Mesendoderm (in vitro differentiated cells): ENCODE measurements at regions not wholly inside any gene's neighbourhood (a gene's known extent, or its start where the extent isn't known, plus 50 kb on each side); places are given as distances from the start of the nearest gene placed in this dataset.

Source experiments
- DNase-seq: peaks from one replicate; pipeline ENCODE4 v3.0.0; 2013
- H2AK5ac ChIP-seq: 2 replicates; pipeline ENCODE4 v1.6.1; 2013; ENCODE audit warnings: low read length, inconsistent platforms
- H2BK120ac ChIP-seq: 2 replicates; pipeline ENCODE4 v1.6.1; 2013; ENCODE audit warnings: low read depth, mild to moderate bottlenecking, low read length, moderate library complexity, mixed read lengths
- H2BK15ac ChIP-seq: replicated peaks from 2 replicates; pipeline ENCODE4 v1.6.1; 2013; ENCODE audit warnings: low read depth, mild to moderate bottlenecking, moderate library complexity
- H2BK5ac ChIP-seq: 2 replicates; pipeline ENCODE4 v1.6.1; 2013; ENCODE audit warnings: low read length, inconsistent platforms
- H3K18ac ChIP-seq: 2 replicates; pipeline ENCODE4 v1.6.1; 2013; ENCODE audit warnings: mild to moderate bottlenecking, low read length, mixed read lengths
- H3K23ac ChIP-seq: one replicate; pipeline ENCODE4 v1.6.1; 2013; ENCODE audit warnings: low read length
- H3K27ac ChIP-seq: 2 replicates; pipeline ENCODE4 v1.5.1; 2013; ENCODE audit warnings: low read depth, mild to moderate bottlenecking, inconsistent platforms, low read length, moderate library complexity
- H3K27me3 ChIP-seq: 2 replicates; pipeline ENCODE4 v1.6.1; 2013; ENCODE audit warnings: low read length, control low read depth, mild to moderate bottlenecking, inconsistent platforms; ENCODE audit not compliant: insufficient read depth, poor library complexity
- H3K36me3 ChIP-seq: 2 replicates; pipeline ENCODE4 v1.6.1; 2013; ENCODE audit warnings: low read length, inconsistent platforms; ENCODE audit not compliant: control insufficient read depth, insufficient read depth
- H3K4ac ChIP-seq: one replicate; pipeline ENCODE4 v1.6.1; 2013; ENCODE audit warnings: low read depth, mild to moderate bottlenecking, low read length, moderate library complexity
- H3K4me1 ChIP-seq: 2 replicates; pipeline ENCODE4 v1.6.1; 2013; ENCODE audit warnings: low read depth, low read length, inconsistent platforms; ENCODE audit not compliant: control insufficient read depth
- H3K4me2 ChIP-seq: 2 replicates; pipeline ENCODE4 v1.6.1; 2013; ENCODE audit warnings: low read length
- H3K4me3 ChIP-seq: 2 replicates; pipeline ENCODE4 v1.5.1; 2013; ENCODE audit warnings: mild to moderate bottlenecking, low read length
- H3K56ac ChIP-seq: one replicate; pipeline ENCODE4 v1.6.1; 2013; ENCODE audit warnings: low read length
- H3K79me1 ChIP-seq: 2 replicates; pipeline ENCODE4 v1.6.1; 2013; ENCODE audit warnings: low read length, inconsistent platforms
- H3K79me2 ChIP-seq: 2 replicates; pipeline ENCODE4 v1.6.1; 2013; ENCODE audit warnings: mild to moderate bottlenecking, low read length; ENCODE audit not compliant: control insufficient read depth, insufficient read depth
- H3K9ac ChIP-seq: 2 replicates; pipeline ENCODE4 v1.6.1; 2013; ENCODE audit warnings: low read length, inconsistent platforms
- H4K5ac ChIP-seq: one replicate; pipeline ENCODE4 v1.6.1; 2013; ENCODE audit warnings: low read length
- H4K8ac ChIP-seq: one replicate; pipeline ENCODE4 v1.6.1; 2013; ENCODE audit warnings: low read depth, mild to moderate bottlenecking, control low read depth, low read length, moderate library complexity
- WGBS: extraction: QIAGEN DNeasy Blood & Tissue Kit; methylation state at CpG from one replicate; pipeline ENCODE4 v1.1.7; 2013; ENCODE audit warnings: low lambda C conversion rate, missing lambda C conversion rate; ENCODE audit not compliant: insufficient coverage; ENCODE audit errors: extremely low coverage; 5-methylcytosine and 5-hydroxymethylcytosine counted together

DNA sequence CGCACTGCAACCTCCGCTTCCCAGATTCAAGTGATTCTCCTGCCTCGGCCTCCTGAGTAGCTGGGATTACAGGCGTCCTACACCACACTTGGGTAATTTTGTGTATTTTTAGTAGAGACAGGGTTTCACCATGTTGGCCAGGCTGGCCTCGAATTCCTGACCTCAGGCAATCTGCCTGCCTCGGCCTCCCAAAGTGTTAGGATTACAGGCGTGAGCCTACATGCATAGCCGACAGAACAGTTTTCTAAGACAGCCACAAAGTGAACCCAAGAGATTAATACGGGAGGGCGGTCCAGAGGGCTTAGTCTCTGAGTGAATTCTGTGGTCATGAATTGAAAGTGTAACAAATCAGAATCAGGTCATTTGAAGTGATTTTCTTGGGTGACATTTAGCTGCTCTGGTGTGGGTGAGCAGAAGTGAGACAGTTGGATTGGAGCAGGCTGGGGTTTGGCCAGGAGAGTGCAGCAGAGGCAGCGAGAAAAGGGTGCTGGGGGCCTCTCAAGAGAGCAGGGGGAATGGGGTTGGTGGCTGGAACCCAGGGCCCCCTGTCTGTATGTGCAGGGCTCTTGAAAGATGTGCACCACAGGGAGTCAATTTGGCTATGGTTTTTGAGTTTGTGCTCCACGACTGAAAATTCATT is 231.4 kb upstream of the WSCD1 start:
- H3K27ac ChIP-seq: no peak overlapping the region
- no peaks in the 10 kb centered on the region for H3K4me1 ChIP-seq
- DNase-seq: no peak
- H3K79me1 ChIP-seq: no peaks in the 10 kb centered on the region
- no peak overlapping the region for H3K23ac ChIP-seq
- no peaks in the 10 kb centered on the region for H3K27me3 ChIP-seq
- H4K8ac ChIP-seq: no peak overlapping the region
- H3K56ac ChIP-seq: no peak overlapping the region
- H3K4ac ChIP-seq: no peak overlapping the region
- no peak overlapping the region for H4K5ac ChIP-seq
- H3K9ac ChIP-seq: no peak overlapping the region
- H2BK5ac ChIP-seq: no peak overlapping the region
- H3K4me2 ChIP-seq: no peak overlapping the region
- H2AK5ac ChIP-seq: no peak overlapping the region
- H3K18ac ChIP-seq: no peak overlapping the region
- H3K36me3 ChIP-seq: no peaks in the 10 kb centered on the region
- no peak overlapping the region for H3K4me3 ChIP-seq
- no peaks in the 10 kb centered on the region for H3K79me2 ChIP-seq
- H2BK15ac ChIP-seq: no peak overlapping the region
- WGBS: no CpG with 5 or more reads among the region's 12 CpGs
- H2BK120ac ChIP-seq: no peak overlapping the region

DNA sequence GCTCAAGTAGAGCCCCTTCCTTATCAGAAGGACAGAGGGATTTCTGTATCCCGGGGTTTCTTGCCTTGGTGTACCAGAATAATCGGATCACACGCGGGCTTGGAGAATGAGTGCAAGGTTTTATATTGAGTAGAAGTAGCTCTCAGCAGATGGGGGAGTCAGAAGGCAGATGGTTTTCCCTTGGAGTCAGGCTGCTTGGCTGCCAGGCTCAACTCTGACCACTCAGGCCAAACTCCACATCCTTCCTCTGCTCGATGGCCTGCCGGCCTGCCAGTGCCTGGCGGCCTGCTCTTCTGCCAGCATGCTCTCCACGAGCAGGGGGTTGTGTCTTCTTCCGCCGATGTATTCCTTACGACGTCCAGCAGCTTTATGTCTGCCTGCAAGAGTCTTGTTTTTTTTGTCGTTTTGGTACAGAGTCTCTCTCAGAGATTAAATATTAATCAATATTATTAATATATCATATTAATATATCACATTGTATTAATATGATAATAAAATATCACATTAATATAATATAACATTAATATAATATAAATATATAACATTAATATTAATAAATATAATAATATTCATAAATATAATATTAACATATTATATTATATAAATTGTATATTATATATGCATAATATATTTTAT is 229.2 kb upstream of the WSCD1 start:
- Histone ChIP-seq H3K36me3 (no peaks in the 10 kb centered on the region), H3K4me3 (no peak overlapping the region), H3K27me3 (no peaks in the 10 kb centered on the region), H2BK15ac (no peak overlapping the region), H3K4ac (no peak overlapping the region), H4K5ac (no peak overlapping the region), H3K9ac (no peak overlapping the region), H2BK120ac (no peak overlapping the region), H3K56ac (no peak overlapping the region), H4K8ac (no peak overlapping the region), H2BK5ac (no peak overlapping the region), H3K23ac (no peak overlapping the region), H2AK5ac (no peak overlapping the region), H3K4me1 (no peaks in the 10 kb centered on the region), H3K27ac (no peak overlapping the region), H3K79me1 (no peaks in the 10 kb centered on the region), H3K18ac (no peak overlapping the region), H3K79me2 (no peaks in the 10 kb centered on the region), H3K4me2 (no peak overlapping the region)
- no peak for DNase-seq
- no CpG with 5 or more reads among the region's 13 CpGs for WGBS

DNA sequence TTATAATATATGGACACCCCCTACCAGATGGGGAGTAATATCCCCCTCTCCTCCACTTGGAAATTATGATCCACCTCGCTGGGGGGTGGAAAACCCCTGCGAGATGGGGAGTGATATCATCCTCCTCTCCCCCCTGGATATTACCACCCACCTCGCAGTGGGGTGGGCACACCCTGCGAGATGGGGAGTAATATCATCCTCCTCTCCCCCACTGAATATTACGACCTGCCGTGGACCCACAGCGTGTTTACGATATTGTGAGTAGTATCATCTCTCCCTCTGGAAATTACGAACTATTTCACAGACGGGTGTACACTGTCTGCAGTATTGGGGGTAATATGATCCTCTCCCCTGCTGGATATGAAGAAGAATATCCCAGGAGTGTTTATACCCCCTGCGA is 228.3 kb upstream of the WSCD1 start:
- H3K4me2 ChIP-seq: no peak overlapping the region
- H3K79me1 ChIP-seq: no peaks in the 10 kb centered on the region
- no peak overlapping the region for H3K9ac ChIP-seq
- no peak overlapping the region for H3K56ac ChIP-seq
- H3K4me3 ChIP-seq: no peak overlapping the region
- no peak overlapping the region for H2BK120ac ChIP-seq
- no peaks in the 10 kb centered on the region for H3K27me3 ChIP-seq
- no peak overlapping the region for H3K23ac ChIP-seq
- DNase-seq: no peak
- no peak overlapping the region for H2BK15ac ChIP-seq
- H3K27ac ChIP-seq: no peak overlapping the region
- H3K18ac ChIP-seq: no peak overlapping the region
- H3K4ac ChIP-seq: no peak overlapping the region
- H4K5ac ChIP-seq: no peak overlapping the region
- no peak overlapping the region for H2BK5ac ChIP-seq
- H3K4me1 ChIP-seq: no peaks in the 10 kb centered on the region
- no peak overlapping the region for H2AK5ac ChIP-seq
- H3K36me3 ChIP-seq: no peaks in the 10 kb centered on the region
- no peak overlapping the region for H4K8ac ChIP-seq
- H3K79me2 ChIP-seq: no peaks in the 10 kb centered on the region
- no CpG with 5 or more reads among the region's 11 CpGs for WGBS

DNA sequence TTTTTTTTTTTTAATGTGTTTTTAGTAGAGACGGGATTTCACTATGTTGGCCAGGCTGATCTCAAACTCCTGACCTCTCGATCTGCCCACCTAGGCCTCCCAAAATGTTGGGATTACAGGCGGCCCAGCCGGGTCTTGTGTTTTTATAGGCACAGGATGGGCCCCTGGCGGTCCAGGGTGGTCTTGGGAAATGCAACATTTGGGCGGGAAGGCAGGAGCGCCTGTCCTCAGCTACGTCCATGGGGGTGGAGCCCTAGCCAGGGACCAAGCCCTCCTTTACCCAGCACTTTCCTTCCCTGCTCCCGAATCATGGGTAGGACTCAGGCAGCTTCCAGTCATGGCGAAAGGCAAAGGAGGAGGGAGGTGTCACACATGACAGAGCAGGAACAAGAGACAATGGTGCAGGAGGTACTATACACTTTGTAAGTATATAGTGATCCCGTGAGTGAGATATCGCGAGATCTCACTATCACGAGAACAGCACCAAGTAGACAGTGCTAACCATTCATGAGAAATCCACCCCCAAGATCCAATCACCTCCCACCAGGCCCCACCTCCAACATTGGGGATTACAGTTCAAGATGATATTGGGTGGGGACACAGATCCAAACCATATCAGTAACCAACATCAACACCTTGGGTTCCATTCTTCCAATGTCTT is 226.7 kb upstream of the WSCD1 start:
- Histone ChIP-seq H2AK5ac (no peak overlapping the region), H3K36me3 (no peaks in the 10 kb centered on the region), H3K23ac (no peak overlapping the region), H3K18ac (no peak overlapping the region), H2BK5ac (no peak overlapping the region), H3K27me3 (no peaks in the 10 kb centered on the region), H4K5ac (no peak overlapping the region), H3K4me1 (no peaks in the 10 kb centered on the region), H2BK120ac (no peak overlapping the region), H4K8ac (no peak overlapping the region), H3K4ac (no peak overlapping the region), H3K79me1 (no peaks in the 10 kb centered on the region), H2BK15ac (no peak overlapping the region), H3K9ac (no peak overlapping the region), H3K4me2 (no peak overlapping the region), H3K79me2 (no peaks in the 10 kb centered on the region), H3K56ac (no peak overlapping the region), H3K27ac (no peak overlapping the region), H3K4me3 (no peak overlapping the region)
- no peak for DNase-seq
- no CpG with 5 or more reads among the region's 14 CpGs for WGBS

DNA sequence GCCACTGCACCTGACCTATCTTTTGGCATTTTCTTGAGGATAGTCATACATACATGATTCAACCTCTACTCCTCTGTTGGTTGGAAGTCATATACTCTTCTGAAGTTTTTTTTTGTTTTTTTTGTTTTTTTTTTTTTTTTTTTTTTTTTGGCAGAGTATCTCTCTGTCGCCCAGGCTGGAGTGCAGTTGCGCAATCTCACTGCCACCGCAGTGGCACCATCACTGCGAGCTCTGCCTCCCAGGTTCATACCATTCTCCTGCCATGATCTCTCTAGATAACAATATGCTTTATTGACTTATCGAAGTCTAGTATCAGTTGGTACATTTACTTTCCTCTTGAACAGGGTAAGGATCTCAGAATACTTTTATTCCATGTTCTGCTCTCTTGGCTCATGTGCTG is 224.2 kb upstream of the WSCD1 start:
- Histone ChIP-seq H3K9ac (no peak overlapping the region), H2BK120ac (no peak overlapping the region), H3K56ac (no peak overlapping the region), H3K79me2 (no peaks in the 10 kb centered on the region), H3K36me3 (no peaks in the 10 kb centered on the region), H3K4me3 (no peak overlapping the region), H3K4me1 (no peaks in the 10 kb centered on the region), H2AK5ac (no peak overlapping the region), H2BK5ac (no peak overlapping the region), H4K5ac (no peak overlapping the region), H2BK15ac (no peak overlapping the region), H3K27ac (no peak overlapping the region), H3K79me1 (no peaks in the 10 kb centered on the region), H3K4me2 (no peak overlapping the region), H3K4ac (no peak overlapping the region), H4K8ac (no peak overlapping the region), H3K23ac (no peak overlapping the region), H3K27me3 (no peaks in the 10 kb centered on the region), H3K18ac (no peak overlapping the region)
- DNase-seq: no peak
- WGBS: no CpG with 5 or more reads among the region's 5 CpGs
